ENCODE measurements at regions not wholly inside any gene's neighbourhood (a gene's known extent, or its start where the extent isn't known, plus 50 kb on each side); places are given as distances from the start of the nearest gene placed in this dataset.

DNA sequence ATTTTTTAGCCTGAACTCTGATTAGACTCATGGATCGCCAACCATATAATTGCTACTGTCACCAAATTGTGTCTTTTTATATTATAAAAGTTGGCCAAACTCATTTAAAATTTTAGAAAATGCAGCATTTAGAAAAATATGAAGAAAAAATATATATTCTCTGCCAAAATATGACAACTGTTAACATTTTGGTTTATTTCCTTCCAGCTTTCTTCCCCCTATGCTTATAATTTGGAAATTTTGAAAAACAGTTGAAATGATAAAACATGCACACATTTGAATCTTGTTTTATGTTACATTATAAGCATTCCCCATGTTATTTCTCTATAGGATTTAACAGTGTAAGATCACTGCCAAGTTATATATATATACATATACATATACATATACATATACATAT, 1112.8 kb downstream of the TUSC7 start:
- Histone ChIP-seq H4K91ac (ENCODE audit: low read depth, low read length) (no peak overlapping the region), H3K27me3 (ENCODE audit: insufficient read depth, low read length) (no peaks in the 10 kb centered on the region), H2BK5ac (ENCODE audit: low read depth, low read length, poor library complexity) (no peak overlapping the region), H4K8ac (ENCODE audit: low read depth, low read length) (no peak overlapping the region), H3K9ac (ENCODE audit: low read length) (no peak overlapping the region), H3K23ac (ENCODE audit: low read length) (no peak overlapping the region), H3K4ac (ENCODE audit: low read depth, low read length) (no peak overlapping the region), H3K9me3 (ENCODE audit: insufficient read depth, low read depth, low read length) (no peaks in the 10 kb centered on the region), H3K79me1 (ENCODE audit: low read length) (no peaks in the 10 kb centered on the region), H2AFZ (ENCODE audit: insufficient read depth, low read length, poor library complexity) (no peak overlapping the region), H2BK12ac (ENCODE audit: low read length) (no peak overlapping the region), H2AK5ac (ENCODE audit: low read length) (no peak overlapping the region), H3K27ac (ENCODE audit: low read depth, low read length) (no peak overlapping the region), H3K4me1 (ENCODE audit: control insufficient read depth in 1 of 2, insufficient read depth in 2 of 2, low read length in 2 of 2) (no peaks in the 10 kb centered on the region), H2BK120ac (ENCODE audit: insufficient read depth, low read length, poor library complexity) (no peak overlapping the region), H3K18ac (ENCODE audit: low read length) (no peak overlapping the region), H3K36me3 (ENCODE audit: control insufficient read depth in 1 of 2, insufficient read depth in 2 of 2, low read length in 2 of 2) (no peaks in the 10 kb centered on the region), H3K79me2 (ENCODE audit: control insufficient read depth, insufficient read depth, low read length, poor library complexity) (no peaks in the 10 kb centered on the region), H3K4me3 (ENCODE audit: low read depth, low read length) (no peak overlapping the region), H4K12ac (ENCODE audit: low read depth, low read length) (no peak overlapping the region), H3K4me2 (ENCODE audit: low read length) (no peak overlapping the region), H3K14ac (ENCODE audit: low read length) (no peak overlapping the region)
- no CpG with 5 or more reads among the region's 1 CpG for WGBS (ENCODE audit: extremely low coverage, insufficient coverage, insufficient read length)
- DNase-seq = no peak

- Histone ChIP-seq H2AFZ (ENCODE audit: insufficient read depth, low read length, poor library complexity) (no peak overlapping the region), H3K18ac (ENCODE audit: low read length) (no peak overlapping the region), H3K79me1 (ENCODE audit: low read length) (no peaks in the 10 kb centered on the region), H3K4me1 (ENCODE audit: control insufficient read depth in 1 of 2, insufficient read depth in 2 of 2, low read length in 2 of 2) (no peaks in the 10 kb centered on the region), H3K36me3 (ENCODE audit: control insufficient read depth in 1 of 2, insufficient read depth in 2 of 2, low read length in 2 of 2) (no peaks in the 10 kb centered on the region), H2AK5ac (ENCODE audit: low read length) (no peak overlapping the region), H3K27ac (ENCODE audit: low read depth, low read length) (no peak overlapping the region), H3K4ac (ENCODE audit: low read depth, low read length) (no peak overlapping the region), H2BK120ac (ENCODE audit: insufficient read depth, low read length, poor library complexity) (no peak overlapping the region), H3K4me3 (ENCODE audit: low read depth, low read length) (no peak overlapping the region), H3K9ac (ENCODE audit: low read length) (no peak overlapping the region), H4K8ac (ENCODE audit: low read depth, low read length) (no peak overlapping the region), H3K79me2 (ENCODE audit: control insufficient read depth, insufficient read depth, low read length, poor library complexity) (no peaks in the 10 kb centered on the region), H4K12ac (ENCODE audit: low read depth, low read length) (no peak overlapping the region), H2BK12ac (ENCODE audit: low read length) (no peak overlapping the region), H3K4me2 (ENCODE audit: low read length) (no peak overlapping the region), H3K9me3 (ENCODE audit: insufficient read depth, low read depth, low read length) (no peaks in the 10 kb centered on the region), H3K14ac (ENCODE audit: low read length) (no peak overlapping the region), H4K91ac (ENCODE audit: low read depth, low read length) (no peak overlapping the region), H3K23ac (ENCODE audit: low read length) (no peak overlapping the region), H2BK5ac (ENCODE audit: low read depth, low read length, poor library complexity) (no peak overlapping the region), H3K27me3 (ENCODE audit: insufficient read depth, low read length) (no peaks in the 10 kb centered on the region)
- no CpG with 5 or more reads among the region's 1 CpG for WGBS (ENCODE audit: extremely low coverage, insufficient coverage, insufficient read length)
- no peak for DNase-seq
These were observed 1126.7 kb downstream of the TUSC7 start for GRCh38 chr3:117836296-117836695.

DNA sequence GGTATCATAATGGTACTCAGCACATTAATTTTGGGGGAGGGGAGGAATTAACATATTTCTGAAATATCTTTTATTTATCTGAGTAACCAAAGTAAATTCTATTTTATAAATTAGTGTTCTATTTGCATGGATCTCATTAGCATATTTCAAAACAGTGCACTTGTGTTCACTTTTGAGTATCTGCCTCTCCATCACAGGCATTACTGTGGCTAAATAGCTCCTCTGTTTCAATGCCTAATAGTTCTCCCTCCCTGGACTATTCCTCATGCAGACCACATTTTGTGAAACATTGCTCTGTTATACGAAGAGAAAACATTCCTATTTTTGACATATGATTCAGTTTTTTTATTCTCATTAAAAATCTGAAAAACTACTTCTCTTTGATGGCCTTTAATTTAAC, 1127.8 kb downstream of the TUSC7 start:
- no peak overlapping the region for H4K12ac ChIP-seq (ENCODE audit: low read depth, low read length)
- no peak overlapping the region for H3K27ac ChIP-seq (ENCODE audit: low read depth, low read length)
- no CpG with 5 or more reads among the region's 1 CpG for WGBS (ENCODE audit: extremely low coverage, insufficient coverage, insufficient read length)
- no peak overlapping the region for H2AK5ac ChIP-seq (ENCODE audit: low read length)
- no peak overlapping the region for H2BK120ac ChIP-seq (ENCODE audit: insufficient read depth, low read length, poor library complexity)
- no peak overlapping the region for H3K23ac ChIP-seq (ENCODE audit: low read length)
- no peak overlapping the region for H2AFZ ChIP-seq (ENCODE audit: insufficient read depth, low read length, poor library complexity)
- no peak overlapping the region for H3K18ac ChIP-seq (ENCODE audit: low read length)
- H3K4me1 ChIP-seq (ENCODE audit: control insufficient read depth in 1 of 2, insufficient read depth in 2 of 2, low read length in 2 of 2) = no peaks in the 10 kb centered on the region
- no peak overlapping the region for H3K4me3 ChIP-seq (ENCODE audit: low read depth, low read length)
- no peak overlapping the region for H2BK12ac ChIP-seq (ENCODE audit: low read length)
- H3K36me3 ChIP-seq (ENCODE audit: control insufficient read depth in 1 of 2, insufficient read depth in 2 of 2, low read length in 2 of 2) = no peaks in the 10 kb centered on the region
- H3K4me2 ChIP-seq (ENCODE audit: low read length) = no peak overlapping the region
- H3K14ac ChIP-seq (ENCODE audit: low read length) = no peak overlapping the region
- no peak for DNase-seq
- H4K91ac ChIP-seq (ENCODE audit: low read depth, low read length) = no peak overlapping the region
- H4K8ac ChIP-seq (ENCODE audit: low read depth, low read length) = no peak overlapping the region
- H3K9me3 ChIP-seq (ENCODE audit: insufficient read depth, low read depth, low read length) = no peaks in the 10 kb centered on the region
- H3K9ac ChIP-seq (ENCODE audit: low read length) = no peak overlapping the region
- H3K79me1 ChIP-seq (ENCODE audit: low read length) = no peaks in the 10 kb centered on the region
- no peaks in the 10 kb centered on the region for H3K79me2 ChIP-seq (ENCODE audit: control insufficient read depth, insufficient read depth, low read length, poor library complexity)
- H3K4ac ChIP-seq (ENCODE audit: low read depth, low read length) = no peak overlapping the region
- H2BK5ac ChIP-seq (ENCODE audit: low read depth, low read length, poor library complexity) = no peak overlapping the region
- no peaks in the 10 kb centered on the region for H3K27me3 ChIP-seq (ENCODE audit: insufficient read depth, low read length)

DNA sequence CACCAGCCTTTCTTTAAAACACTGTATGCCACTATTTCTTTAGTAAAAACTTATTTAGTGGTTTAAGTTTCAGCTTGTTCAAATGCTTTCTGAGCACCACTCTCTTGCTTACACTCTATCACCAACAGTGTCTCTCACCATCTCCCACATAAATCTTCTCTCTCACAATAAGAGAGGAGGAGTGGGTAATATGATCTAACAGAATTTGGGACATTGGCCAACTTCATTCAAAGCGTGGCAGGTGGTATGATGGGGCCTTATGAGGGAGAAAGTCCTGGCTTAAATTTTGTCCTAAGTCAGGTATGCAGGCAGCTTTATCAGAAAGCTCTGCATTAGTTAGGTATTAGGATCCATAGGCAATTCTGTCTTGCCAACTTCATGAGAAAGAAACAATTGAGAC, 1132.5 kb downstream of the TUSC7 start:
- no peak overlapping the region for H2AK5ac ChIP-seq (ENCODE audit: low read length)
- no peak overlapping the region for H3K4ac ChIP-seq (ENCODE audit: low read depth, low read length)
- H3K4me1 ChIP-seq (ENCODE audit: control insufficient read depth in 1 of 2, insufficient read depth in 2 of 2, low read length in 2 of 2) = no peaks in the 10 kb centered on the region
- no peak overlapping the region for H3K14ac ChIP-seq (ENCODE audit: low read length)
- no peak overlapping the region for H4K91ac ChIP-seq (ENCODE audit: low read depth, low read length)
- H4K8ac ChIP-seq (ENCODE audit: low read depth, low read length) = no peak overlapping the region
- no peak overlapping the region for H2AFZ ChIP-seq (ENCODE audit: insufficient read depth, low read length, poor library complexity)
- no peaks in the 10 kb centered on the region for H3K36me3 ChIP-seq (ENCODE audit: control insufficient read depth in 1 of 2, insufficient read depth in 2 of 2, low read length in 2 of 2)
- no peak overlapping the region for H3K23ac ChIP-seq (ENCODE audit: low read length)
- H3K79me2 ChIP-seq (ENCODE audit: control insufficient read depth, insufficient read depth, low read length, poor library complexity) = no peaks in the 10 kb centered on the region
- H2BK12ac ChIP-seq (ENCODE audit: low read length) = no peak overlapping the region
- no peaks in the 10 kb centered on the region for H3K79me1 ChIP-seq (ENCODE audit: low read length)
- no peak for DNase-seq
- no peak overlapping the region for H3K18ac ChIP-seq (ENCODE audit: low read length)
- no peak overlapping the region for H2BK120ac ChIP-seq (ENCODE audit: insufficient read depth, low read length, poor library complexity)
- no peaks in the 10 kb centered on the region for H3K27me3 ChIP-seq (ENCODE audit: insufficient read depth, low read length)
- H3K9ac ChIP-seq (ENCODE audit: low read length) = no peak overlapping the region
- no peak overlapping the region for H3K4me3 ChIP-seq (ENCODE audit: low read depth, low read length)
- no peak overlapping the region for H3K4me2 ChIP-seq (ENCODE audit: low read length)
- H3K9me3 ChIP-seq (ENCODE audit: insufficient read depth, low read depth, low read length) = no peaks in the 10 kb centered on the region
- no peak overlapping the region for H3K27ac ChIP-seq (ENCODE audit: low read depth, low read length)
- no peak overlapping the region for H4K12ac ChIP-seq (ENCODE audit: low read depth, low read length)
- WGBS (ENCODE audit: extremely low coverage, insufficient coverage, insufficient read length) = no CpG with 5 or more reads among the region's 1 CpG
- no peak overlapping the region for H2BK5ac ChIP-seq (ENCODE audit: low read depth, low read length, poor library complexity)

- H4K8ac ChIP-seq (ENCODE audit: low read depth, low read length) = no peak overlapping the region
- no peaks in the 10 kb centered on the region for H3K79me2 ChIP-seq (ENCODE audit: control insufficient read depth, insufficient read depth, low read length, poor library complexity)
- no peaks in the 10 kb centered on the region for H3K27me3 ChIP-seq (ENCODE audit: insufficient read depth, low read length)
- H3K27ac ChIP-seq (ENCODE audit: low read depth, low read length) = no peak overlapping the region
- H4K91ac ChIP-seq (ENCODE audit: low read depth, low read length) = no peak overlapping the region
- no peaks in the 10 kb centered on the region for H3K4me1 ChIP-seq (ENCODE audit: control insufficient read depth in 1 of 2, insufficient read depth in 2 of 2, low read length in 2 of 2)
- no peaks in the 10 kb centered on the region for H3K9me3 ChIP-seq (ENCODE audit: insufficient read depth, low read depth, low read length)
- H3K14ac ChIP-seq (ENCODE audit: low read length) = no peak overlapping the region
- H3K9ac ChIP-seq (ENCODE audit: low read length) = no peak overlapping the region
- no peak overlapping the region for H2AK5ac ChIP-seq (ENCODE audit: low read length)
- no peak overlapping the region for H3K4me2 ChIP-seq (ENCODE audit: low read length)
- H2BK5ac ChIP-seq (ENCODE audit: low read depth, low read length, poor library complexity) = no peak overlapping the region
- no peaks in the 10 kb centered on the region for H3K36me3 ChIP-seq (ENCODE audit: control insufficient read depth in 1 of 2, insufficient read depth in 2 of 2, low read length in 2 of 2)
- no peak overlapping the region for H2BK12ac ChIP-seq (ENCODE audit: low read length)
- no peak overlapping the region for H3K23ac ChIP-seq (ENCODE audit: low read length)
- no peak overlapping the region for H2BK120ac ChIP-seq (ENCODE audit: insufficient read depth, low read length, poor library complexity)
- no peaks in the 10 kb centered on the region for H3K79me1 ChIP-seq (ENCODE audit: low read length)
- H3K18ac ChIP-seq (ENCODE audit: low read length) = no peak overlapping the region
- H3K4me3 ChIP-seq (ENCODE audit: low read depth, low read length) = no peak overlapping the region
- no peak for DNase-seq
- H3K4ac ChIP-seq (ENCODE audit: low read depth, low read length) = no peak overlapping the region
- H4K12ac ChIP-seq (ENCODE audit: low read depth, low read length) = no peak overlapping the region
- no peak overlapping the region for H2AFZ ChIP-seq (ENCODE audit: insufficient read depth, low read length, poor library complexity)
These were observed 1133.8 kb downstream of the TUSC7 start for GRCh38 chr3:117843356-117843755.

Measured in trophoblast cell (in vitro differentiated cells and primary cell).